H9 (cell line): ENCODE measurements at regions not wholly inside any gene's neighbourhood (a gene's known extent, or its start where the extent isn't known, plus 50 kb on each side); places are given as distances from the start of the nearest gene placed in this dataset.

Experiments
- DNase-seq: peaks from one replicate; pipeline ENCODE4 v3.0.0-alpha.2; 2017
- H2AFZ ChIP-seq: one replicate; pipeline ENCODE4 v1.6.1; 2013; ENCODE audit warnings: mild to moderate bottlenecking, low read length, control low read depth, moderate library complexity
- H2AK5ac ChIP-seq: 2 replicates; pipeline ENCODE4 v1.6.1; 2013; ENCODE audit warnings: low read length, control low read depth, mixed read lengths; ENCODE audit not compliant: insufficient read length
- H2BK120ac ChIP-seq: one replicate; pipeline ENCODE4 v1.6.1; 2013; ENCODE audit warnings: low read depth, mild to moderate bottlenecking, low read length, control low read depth, inconsistent platforms; ENCODE audit not compliant: poor library complexity, severe bottlenecking
- H2BK12ac ChIP-seq: 2 replicates; pipeline ENCODE4 v1.6.1; 2013; ENCODE audit warnings: low read length, control low read depth, mixed read lengths, low read depth; ENCODE audit not compliant: insufficient read length
- H2BK15ac ChIP-seq: 2 replicates; pipeline ENCODE4 v1.6.1; 2013; ENCODE audit warnings: low read depth, low read length, control low read depth
- H2BK20ac ChIP-seq: one replicate; pipeline ENCODE4 v1.6.1; 2013; ENCODE audit warnings: low read depth, mild to moderate bottlenecking, low read length, control low read depth, inconsistent platforms; ENCODE audit not compliant: poor library complexity, severe bottlenecking
- H2BK5ac ChIP-seq: 2 replicates; pipeline ENCODE4 v1.6.1; 2013; ENCODE audit warnings: low read length, control low read depth, mixed read lengths; ENCODE audit not compliant: insufficient read length
- H3K14ac ChIP-seq: 2 replicates; pipeline ENCODE4 v1.6.1; 2013; ENCODE audit warnings: low read length, control low read depth; ENCODE audit not compliant: insufficient read depth
- H3K18ac ChIP-seq: 2 replicates; pipeline ENCODE4 v1.6.1; 2013; ENCODE audit warnings: low read depth, mild to moderate bottlenecking, mixed read lengths, low read length, control low read depth; ENCODE audit not compliant: insufficient read length
- H3K23ac ChIP-seq: 2 replicates; pipeline ENCODE4 v1.6.1; 2013; ENCODE audit warnings: low read length, control low read depth, mixed read lengths, low read depth; ENCODE audit not compliant: insufficient read length
- H3K23me2 ChIP-seq: 2 replicates; pipeline ENCODE4 v1.6.1; 2013; ENCODE audit warnings: low read depth, mild to moderate bottlenecking, mixed read lengths, low read length, control low read depth; ENCODE audit not compliant: insufficient read length, poor library complexity, severe bottlenecking
- H3K27ac ChIP-seq: 2 replicates; pipeline ENCODE4 v1.5.1; 2013; ENCODE audit warnings: low read length, control low read depth, mixed read lengths, low read depth; ENCODE audit not compliant: insufficient read length
- H3K27me3 ChIP-seq: 2 replicates; pipeline ENCODE4 v1.6.1; 2013; ENCODE audit warnings: low read length, control low read depth, inconsistent platforms; ENCODE audit not compliant: insufficient read depth
- H3K4ac ChIP-seq: 2 replicates; pipeline ENCODE4 v1.6.1; 2013; ENCODE audit warnings: low read depth, mild to moderate bottlenecking, control low read depth, inconsistent platforms, low read length, moderate library complexity
- H3K4me1 ChIP-seq: 2 replicates; pipeline ENCODE4 v1.6.1; 2013; ENCODE audit warnings: low read length, control low read depth, inconsistent platforms; ENCODE audit not compliant: insufficient read depth
- H3K4me2 ChIP-seq: 2 replicates; pipeline ENCODE4 v1.6.1; 2013; ENCODE audit warnings: low read length, control low read depth, mixed read lengths; ENCODE audit not compliant: insufficient read length, insufficient read depth
- H3K56ac ChIP-seq: 2 replicates; pipeline ENCODE4 v1.6.1; 2013; ENCODE audit warnings: low read depth, mild to moderate bottlenecking, mixed read lengths, low read length, control low read depth; ENCODE audit not compliant: insufficient read length
- H3K79me1 ChIP-seq: 2 replicates; pipeline ENCODE4 v1.6.1; 2013; ENCODE audit warnings: low read depth, mild to moderate bottlenecking, moderate library complexity, low read length, control low read depth, inconsistent platforms; ENCODE audit not compliant: insufficient read depth, poor library complexity, severe bottlenecking
- H3K79me2 ChIP-seq: 2 replicates; pipeline ENCODE4 v1.6.1; 2013; ENCODE audit warnings: low read length, control low read depth, inconsistent platforms; ENCODE audit not compliant: insufficient read depth
- H3K9ac ChIP-seq: 2 replicates; pipeline ENCODE4 v1.6.1; 2013; ENCODE audit warnings: low read length, control low read depth, mixed read lengths; ENCODE audit not compliant: insufficient read length; ENCODE audit errors: extremely low read depth
- H3K9me3 ChIP-seq: one replicate; pipeline ENCODE4 v1.6.1; 2013; ENCODE audit warnings: low read depth, low read length, inconsistent platforms; ENCODE audit not compliant: control insufficient read depth
- H3T11ph ChIP-seq: one replicate; pipeline ENCODE4 v1.6.1; 2013; ENCODE audit warnings: mild to moderate bottlenecking, low read length, control low read depth, inconsistent platforms
- H4K20me1 ChIP-seq: one replicate; pipeline ENCODE4 v1.6.1; 2013; ENCODE audit not compliant: control insufficient read depth, insufficient read length, insufficient read depth
- H4K5ac ChIP-seq: 2 replicates; pipeline ENCODE4 v1.6.1; 2013; ENCODE audit warnings: low read depth, mild to moderate bottlenecking, mixed read lengths, low read length, control low read depth; ENCODE audit not compliant: insufficient read length
- H4K8ac ChIP-seq: replicated peaks from 2 replicates; pipeline ENCODE4 v1.6.1; 2013; ENCODE audit warnings: low read length, control low read depth, mixed read lengths, low read depth; ENCODE audit not compliant: insufficient read length
- H4K91ac ChIP-seq: 2 replicates; pipeline ENCODE4 v1.6.1; 2013; ENCODE audit warnings: low read depth, mild to moderate bottlenecking, moderate library complexity, mixed read lengths, low read length, control low read depth; ENCODE audit not compliant: insufficient read length
- H3K27ac Mint-ChIP-seq, 3 experiments: 2 replicates in 2 of 3; 3 replicates in 1 of 3; pipeline ENCODE4 v1.8.0; 2020 to 2021; ENCODE audit warnings: mixed read lengths in 3 of 3, mild to moderate bottlenecking in 1 of 3, moderate library complexity in 1 of 3
- H3K27me3 Mint-ChIP-seq: 2 replicates; pipeline ENCODE4 v1.8.0; 2021; ENCODE audit warnings: low read depth, mild to moderate bottlenecking, moderate library complexity, mixed read lengths
- H3K36me3 Mint-ChIP-seq, 3 experiments: 2 replicates in 2 of 3; 3 replicates in 1 of 3; pipeline ENCODE4 v1.8.0; 2020 to 2021; ENCODE audit warnings: low read depth in 3 of 3, mixed read lengths in 3 of 3; ENCODE audit not compliant: insufficient read depth in 1 of 3
- H3K4me1 Mint-ChIP-seq, 2 experiments: 2 replicates each; pipeline ENCODE4 v1.8.0; 2020; ENCODE audit warnings: mixed read lengths in 2 of 2
- H3K4me3 Mint-ChIP-seq, 2 experiments: 2 replicates in 1 of 2; 3 replicates in 1 of 2; pipeline ENCODE4 v1.8.0; 2020 to 2021; ENCODE audit warnings: mild to moderate bottlenecking in 2 of 2, mixed read lengths in 2 of 2, moderate library complexity in 1 of 2
- H3K9me3 Mint-ChIP-seq, 2 experiments: 2 replicates in 1 of 2; 3 replicates in 1 of 2; pipeline ENCODE4 v1.8.0; 2020; ENCODE audit warnings: mild to moderate bottlenecking in 2 of 2, mixed read lengths in 2 of 2, moderate library complexity in 1 of 2
- WGBS: extraction: QIAGEN DNeasy Blood & Tissue Kit; methylation state at CpG from one replicate; pipeline ENCODE4 v1.1.7; 2013; ENCODE audit warnings: missing lambda C conversion rate, low lambda C conversion rate, mixed read lengths; ENCODE audit not compliant: insufficient read length; ENCODE audit errors: extremely low coverage; 5-methylcytosine and 5-hydroxymethylcytosine counted together
- TF ChIP-seq, protein P1 (sequence below): fragments of 200-600 bp; sonication (generic); conservative IDR thresholded peaks from 3 replicates; pipeline ENCODE4 v1.8.0; 2021; ENCODE audit warnings: antibody characterized with exemption, mild to moderate bottlenecking

DNA sequence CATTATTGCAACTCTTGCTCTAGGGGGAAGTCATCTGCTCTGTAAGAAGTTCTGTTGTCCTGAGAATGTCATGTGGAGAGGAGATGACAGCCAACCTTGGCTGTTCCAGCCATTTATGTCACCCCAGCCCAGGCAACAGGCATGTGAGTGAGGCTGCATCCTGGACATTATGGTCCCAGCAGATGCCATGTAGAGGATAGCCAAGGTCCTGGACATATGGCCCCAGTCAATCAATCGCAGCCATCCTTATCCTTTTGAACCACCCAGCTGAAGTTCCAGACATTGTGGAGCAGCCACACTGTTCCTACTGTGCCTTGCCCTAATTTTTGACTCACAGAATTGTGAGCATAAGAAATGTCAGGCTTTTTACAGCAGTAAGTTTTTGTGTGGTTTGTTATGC, 84.9 kb downstream of the AVPR1A start:
- H3K18ac ChIP-seq = no peak overlapping the region
- no peak overlapping the region for H3K4ac ChIP-seq
- no peaks in the 10 kb centered on the region for H3K36me3 Mint-ChIP-seq

More for the DNA sequence above, 84.9 kb downstream of the AVPR1A start:
- H3K4me3 Mint-ChIP-seq = no peak overlapping the region
- no peaks in the 10 kb centered on the region; a peak in 1 of 5 replicates for H3K9me3 Mint-ChIP-seq
- Histone ChIP-seq H3K56ac (no peak overlapping the region), H3K79me1 (no peaks in the 10 kb centered on the region), H3K23ac (no peak overlapping the region), H3T11ph (no peak overlapping the region), H2BK12ac (no peak overlapping the region), H3K14ac (no peak overlapping the region), H4K91ac (no peak overlapping the region), H4K20me1 (no peaks in the 10 kb centered on the region), H3K79me2 (no peaks in the 10 kb centered on the region), H2BK120ac (no peak overlapping the region), H2BK20ac (no peak overlapping the region), H3K4me1 (0 out of 2 replicates have a peak, but pooled peaks cover 2% of the 10 kb centered on the region), H4K5ac (no peak overlapping the region), H2BK15ac (no peak overlapping the region), H2BK5ac (no peak overlapping the region), H3K9ac (no peak overlapping the region), H2AK5ac (no peak overlapping the region), H3K23me2 (no peaks in the 10 kb centered on the region), H2AFZ (no peak overlapping the region), H3K27me3 (no peaks in the 10 kb centered on the region), H3K4me2 (no peak overlapping the region), H4K8ac (no peak overlapping the region), H3K9me3 (no peaks in the 10 kb centered on the region), H3K27ac (no peak overlapping the region)
- WGBS = no CpG with 5 or more reads among the region's 1 CpG
- H3K27me3 Mint-ChIP-seq = no peaks in the 10 kb centered on the region
- H3K27ac Mint-ChIP-seq = no peak overlapping the region
- peaks cover 22 to 30% of the 10 kb centered on the region in 2 experiments for H3K4me1 Mint-ChIP-seq
- DNase-seq = no peak
- TF ChIP-seq, protein P1, sequence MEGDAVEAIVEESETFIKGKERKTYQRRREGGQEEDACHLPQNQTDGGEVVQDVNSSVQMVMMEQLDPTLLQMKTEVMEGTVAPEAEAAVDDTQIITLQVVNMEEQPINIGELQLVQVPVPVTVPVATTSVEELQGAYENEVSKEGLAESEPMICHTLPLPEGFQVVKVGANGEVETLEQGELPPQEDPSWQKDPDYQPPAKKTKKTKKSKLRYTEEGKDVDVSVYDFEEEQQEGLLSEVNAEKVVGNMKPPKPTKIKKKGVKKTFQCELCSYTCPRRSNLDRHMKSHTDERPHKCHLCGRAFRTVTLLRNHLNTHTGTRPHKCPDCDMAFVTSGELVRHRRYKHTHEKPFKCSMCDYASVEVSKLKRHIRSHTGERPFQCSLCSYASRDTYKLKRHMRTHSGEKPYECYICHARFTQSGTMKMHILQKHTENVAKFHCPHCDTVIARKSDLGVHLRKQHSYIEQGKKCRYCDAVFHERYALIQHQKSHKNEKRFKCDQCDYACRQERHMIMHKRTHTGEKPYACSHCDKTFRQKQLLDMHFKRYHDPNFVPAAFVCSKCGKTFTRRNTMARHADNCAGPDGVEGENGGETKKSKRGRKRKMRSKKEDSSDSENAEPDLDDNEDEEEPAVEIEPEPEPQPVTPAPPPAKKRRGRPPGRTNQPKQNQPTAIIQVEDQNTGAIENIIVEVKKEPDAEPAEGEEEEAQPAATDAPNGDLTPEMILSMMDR = no peak
